Panc1 (cell line): ENCODE measurements at regions not wholly inside any gene's neighbourhood (a gene's known extent, or its start where the extent isn't known, plus 50 kb on each side); places are given as distances from the start of the nearest gene placed in this dataset.

Experiments used
- ATAC-seq: fragments of 200-7000 bp; cut with Tn5 transposase; 2 replicates; pipeline ENCODE4 v1.9.1; 2020; ENCODE audit warnings: mild to moderate bottlenecking, moderate library complexity
- BruUV-seq: library from RNA; stranded (reverse); fragments of 400-500 nt; replicated peaks from 2 replicates; lab custom pipeline; 2021; lab: Mats Ljungman, UMichigan
- CTCF ChIA-PET: fragments of 300-600 bp; sonication (Branson Sonifier 250); formaldehyde crosslinking; loops from one replicate; lab custom pipeline; 2022; ENCODE audit warnings: antibody characterized with exemption; lab: Charles Lee
- POLR2A ChIA-PET: fragments of 300-600 bp; sonication (Branson Sonifier 250); formaldehyde crosslinking; loops from one replicate; lab custom pipeline; 2022; ENCODE audit warnings: antibody characterized with exemption; lab: Charles Lee
- DNase-seq: peaks from one replicate; pipeline ENCODE4 v3.0.0-alpha.2; 2010; ENCODE audit warnings: low read depth, low spot score
- H3K27ac ChIP-seq: 2 replicates; pipeline ENCODE4 v1.5.1; 2011; ENCODE audit warnings: mild to moderate bottlenecking, low read length, inconsistent platforms
- H3K27me3 ChIP-seq: fragments of 200-500 bp; sonication (Bioruptor generic); 2 replicates; pipeline ENCODE4 v1.6.0; 2014; ENCODE audit warnings: low read length, inconsistent platforms; ENCODE audit not compliant: control insufficient read depth, insufficient read depth
- H3K36me3 ChIP-seq: fragments of 200-500 bp; sonication (Bioruptor generic); 2 replicates; pipeline ENCODE4 v1.5.1; 2014; ENCODE audit warnings: inconsistent platforms, mild to moderate bottlenecking, low read length, moderate library complexity; ENCODE audit not compliant: control insufficient read depth, insufficient read depth
- H3K4me1 ChIP-seq: 2 replicates; pipeline ENCODE4 v1.5.1; 2011; ENCODE audit warnings: inconsistent platforms, mild to moderate bottlenecking, low read length, moderate library complexity; ENCODE audit not compliant: control insufficient read depth, insufficient read depth
- H3K4me3 ChIP-seq, 2 experiments: 2 replicates each; pipeline ENCODE4 v1.5.1; 2011 to 2012; ENCODE audit warnings: low read depth in 2 of 2, low read length in 2 of 2, mild to moderate bottlenecking in 2 of 2, inconsistent platforms in 1 of 2, moderate library complexity in 1 of 2
- H3K9me3 ChIP-seq: fragments of 200-500 bp; sonication (Bioruptor generic); 2 replicates; pipeline ENCODE4 v1.5.1; 2014; ENCODE audit warnings: low read depth, mild to moderate bottlenecking, inconsistent platforms, low read length, moderate library complexity; ENCODE audit not compliant: control insufficient read depth, insufficient read depth
- POLR2AphosphoS5 ChIP-seq: IDR thresholded peaks from 2 replicates; pipeline ENCODE4 v1.6.1; 2012; ENCODE audit warnings: mild to moderate bottlenecking, low read depth, low read length, moderate library complexity
- SIN3A ChIP-seq: IDR thresholded peaks from 2 replicates; pipeline ENCODE4 v1.6.1; 2012; ENCODE audit warnings: low read depth, mild to moderate bottlenecking, low read length, moderate library complexity, borderline replicate concordance; ENCODE audit not compliant: insufficient read depth
- TCF7L2 ChIP-seq: IDR thresholded peaks from 2 replicates; pipeline ENCODE4 v1.6.1; 2011; ENCODE audit warnings: mild to moderate bottlenecking, low read depth, low read length, inconsistent platforms
- in situ Hi-C: cut with HindIII; loops from 2 replicates; pipeline ENCODE4 v1.10.0; 2016; ENCODE audit warnings: low sequenced_read_pairs, low pct_unique_long_range_greater_than_20kb
- intact Hi-C: fragments of 100-400 bp; cut with micrococcal nuclease; formaldehyde crosslinking; loops from one replicate; pipeline ENCODE4 v1.10.0; 2022; ENCODE audit not compliant: unreplicated experiment
- TF ChIP-seq, protein P1 (sequence below): fragments of 450-650 bp; IDR thresholded peaks from 2 replicates; pipeline ENCODE4 v1.5.1; 2017; ENCODE audit warnings: mild to moderate bottlenecking
- TF ChIP-seq, protein P2 (sequence below), 2 experiments: IDR thresholded peaks; 2 replicates each; pipeline ENCODE4 v1.6.1; 2011 to 2012; ENCODE audit warnings: low read depth in 2 of 2, control low read depth in 1 of 2, low read length in 1 of 2, mild to moderate bottlenecking in 1 of 2, moderate library complexity in 1 of 2; ENCODE audit not compliant: insufficient read depth in 1 of 2

DNA sequence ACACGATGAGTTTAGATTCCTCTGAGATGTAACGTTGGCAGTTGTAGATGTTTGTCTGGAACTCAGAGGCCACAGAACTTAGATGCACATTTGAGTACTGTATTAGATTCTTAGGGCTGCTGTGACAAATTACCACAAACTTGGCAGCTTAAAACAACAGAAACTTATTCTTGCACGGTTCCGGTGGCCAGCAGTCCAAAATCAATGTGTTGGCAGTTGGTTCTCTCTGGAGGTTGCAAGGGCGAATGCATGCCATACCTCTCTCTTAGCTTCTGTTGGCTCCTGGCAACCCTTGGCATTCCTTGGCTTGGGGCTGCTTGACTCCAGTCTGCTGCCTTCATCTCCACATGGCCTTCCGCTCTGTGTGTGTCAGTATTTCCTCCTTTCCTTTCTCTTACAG, 118.9 kb downstream of the C12orf75 start:
- H3K4me3 ChIP-seq: no peak overlapping the region
- intact Hi-C loops (no loop called here), in situ Hi-C loops (no loop called here)
- ChIA-PET CTCF (no interaction called here), POLR2A (no interaction called here)
- ATAC-seq: no peak
- no peaks in the 10 kb centered on the region for H3K9me3 ChIP-seq
- no peak for DNase-seq
- no peaks in the 10 kb centered on the region for H3K36me3 ChIP-seq
- BruUV-seq: no TSS peak
- H3K27ac ChIP-seq: no peak overlapping the region
- H3K27me3 ChIP-seq: no peaks in the 10 kb centered on the region
- peaks cover 13% of the 10 kb centered on the region for H3K4me1 ChIP-seq
- TF ChIP-seq TCF7L2 (no peak), SIN3A (no peak), POLR2AphosphoS5 (no peak)
- TF ChIP-seq, protein P1, sequence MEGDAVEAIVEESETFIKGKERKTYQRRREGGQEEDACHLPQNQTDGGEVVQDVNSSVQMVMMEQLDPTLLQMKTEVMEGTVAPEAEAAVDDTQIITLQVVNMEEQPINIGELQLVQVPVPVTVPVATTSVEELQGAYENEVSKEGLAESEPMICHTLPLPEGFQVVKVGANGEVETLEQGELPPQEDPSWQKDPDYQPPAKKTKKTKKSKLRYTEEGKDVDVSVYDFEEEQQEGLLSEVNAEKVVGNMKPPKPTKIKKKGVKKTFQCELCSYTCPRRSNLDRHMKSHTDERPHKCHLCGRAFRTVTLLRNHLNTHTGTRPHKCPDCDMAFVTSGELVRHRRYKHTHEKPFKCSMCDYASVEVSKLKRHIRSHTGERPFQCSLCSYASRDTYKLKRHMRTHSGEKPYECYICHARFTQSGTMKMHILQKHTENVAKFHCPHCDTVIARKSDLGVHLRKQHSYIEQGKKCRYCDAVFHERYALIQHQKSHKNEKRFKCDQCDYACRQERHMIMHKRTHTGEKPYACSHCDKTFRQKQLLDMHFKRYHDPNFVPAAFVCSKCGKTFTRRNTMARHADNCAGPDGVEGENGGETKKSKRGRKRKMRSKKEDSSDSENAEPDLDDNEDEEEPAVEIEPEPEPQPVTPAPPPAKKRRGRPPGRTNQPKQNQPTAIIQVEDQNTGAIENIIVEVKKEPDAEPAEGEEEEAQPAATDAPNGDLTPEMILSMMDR: no peak
- TF ChIP-seq, protein P2, sequence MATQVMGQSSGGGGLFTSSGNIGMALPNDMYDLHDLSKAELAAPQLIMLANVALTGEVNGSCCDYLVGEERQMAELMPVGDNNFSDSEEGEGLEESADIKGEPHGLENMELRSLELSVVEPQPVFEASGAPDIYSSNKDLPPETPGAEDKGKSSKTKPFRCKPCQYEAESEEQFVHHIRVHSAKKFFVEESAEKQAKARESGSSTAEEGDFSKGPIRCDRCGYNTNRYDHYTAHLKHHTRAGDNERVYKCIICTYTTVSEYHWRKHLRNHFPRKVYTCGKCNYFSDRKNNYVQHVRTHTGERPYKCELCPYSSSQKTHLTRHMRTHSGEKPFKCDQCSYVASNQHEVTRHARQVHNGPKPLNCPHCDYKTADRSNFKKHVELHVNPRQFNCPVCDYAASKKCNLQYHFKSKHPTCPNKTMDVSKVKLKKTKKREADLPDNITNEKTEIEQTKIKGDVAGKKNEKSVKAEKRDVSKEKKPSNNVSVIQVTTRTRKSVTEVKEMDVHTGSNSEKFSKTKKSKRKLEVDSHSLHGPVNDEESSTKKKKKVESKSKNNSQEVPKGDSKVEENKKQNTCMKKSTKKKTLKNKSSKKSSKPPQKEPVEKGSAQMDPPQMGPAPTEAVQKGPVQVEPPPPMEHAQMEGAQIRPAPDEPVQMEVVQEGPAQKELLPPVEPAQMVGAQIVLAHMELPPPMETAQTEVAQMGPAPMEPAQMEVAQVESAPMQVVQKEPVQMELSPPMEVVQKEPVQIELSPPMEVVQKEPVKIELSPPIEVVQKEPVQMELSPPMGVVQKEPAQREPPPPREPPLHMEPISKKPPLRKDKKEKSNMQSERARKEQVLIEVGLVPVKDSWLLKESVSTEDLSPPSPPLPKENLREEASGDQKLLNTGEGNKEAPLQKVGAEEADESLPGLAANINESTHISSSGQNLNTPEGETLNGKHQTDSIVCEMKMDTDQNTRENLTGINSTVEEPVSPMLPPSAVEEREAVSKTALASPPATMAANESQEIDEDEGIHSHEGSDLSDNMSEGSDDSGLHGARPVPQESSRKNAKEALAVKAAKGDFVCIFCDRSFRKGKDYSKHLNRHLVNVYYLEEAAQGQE (IDR thresholded peaks at IDR 0.05; ENCODE audit: insufficient read depth in 1 of 2, low read depth in 2 of 2, low read length in 1 of 2): no peak

DNA sequence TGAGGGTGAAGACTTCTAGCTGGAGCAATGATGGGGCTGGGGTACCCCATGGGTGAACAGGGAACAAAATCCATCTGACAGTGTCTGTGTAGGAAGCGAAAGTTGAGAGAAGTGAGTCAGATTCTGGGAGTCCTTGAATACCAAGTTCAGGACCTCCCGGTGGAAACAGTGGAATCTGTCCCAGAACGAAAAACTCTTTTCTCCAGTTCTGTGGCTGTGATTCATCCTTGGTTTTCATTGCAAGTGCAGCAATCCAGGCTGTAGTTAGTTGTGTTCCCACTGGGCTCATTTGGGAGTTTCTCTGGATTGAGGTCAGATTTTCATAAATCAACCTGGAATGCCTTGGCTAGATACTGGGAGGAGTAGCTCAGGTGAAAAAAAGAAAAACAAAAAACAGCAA, 120.7 kb downstream of the C12orf75 start:
- TF ChIP-seq, protein P1: no peak
- TF ChIP-seq SIN3A (no peak), TCF7L2 (no peak), POLR2AphosphoS5 (no peak)
- TF ChIP-seq, protein P2 (IDR thresholded peaks at IDR 0.05; ENCODE audit: insufficient read depth in 1 of 2, low read depth in 2 of 2, low read length in 1 of 2): no peak
- Histone ChIP-seq H3K36me3 (no peaks in the 10 kb centered on the region), H3K9me3 (no peaks in the 10 kb centered on the region), H3K4me1 (0 out of 2 replicates have a peak, but pooled peaks cover 2% of the 10 kb centered on the region), H3K27ac (no peak overlapping the region), H3K4me3 (no peak overlapping the region), H3K27me3 (no peaks in the 10 kb centered on the region)
- DNase-seq: no peak
- in situ Hi-C loops (no loop called here), intact Hi-C loops (no loop called here)
- ATAC-seq: no peak
- CTCF ChIA-PET: no interaction called here
- no TSS peak for BruUV-seq
- POLR2A ChIA-PET: no interaction called here
